MCF 10A (cell line): ENCODE measurements at regions not wholly inside any gene's neighbourhood (a gene's known extent, or its start where the extent isn't known, plus 50 kb on each side); places are given as distances from the start of the nearest gene placed in this dataset.
A peak's percentile ranks its signal among the peaks of the same experiment; 100 is the strongest.
"Not testable (repeated sequence)": the region's sequence is repeated elsewhere in the genome, so short reads cannot be mapped to it uniquely, and the experiment has no call there.

Experiments
- BruUV-seq: library from RNA; stranded (reverse); fragments of 400-500 nt; replicated peaks from 2 replicates; lab custom pipeline; 2021; lab: Mats Ljungman, UMichigan
- CTCF ChIA-PET: fragments of 300-600 bp; sonication (Branson Sonifier 250); formaldehyde crosslinking; extraction: SDS; loops from one replicate; lab custom pipeline; 2021; ENCODE audit warnings: antibody characterized with exemption, inconsistent platforms; lab: Yijun Ruan, JAX
- POLR2A ChIA-PET: fragments of 300-600, 350-650 bp; sonication (Branson Sonifier 250); formaldehyde crosslinking; extraction: SDS; loops from one replicate; lab custom pipeline; 2020; ENCODE audit warnings: antibody characterized with exemption, inconsistent platforms; lab: Yijun Ruan, JAX
- DNase-seq: peaks from one replicate; pipeline ENCODE4 v3.0.0-alpha.2; 2018; ENCODE audit not compliant: unreplicated experiment
- H3K27ac Mint-ChIP-seq: one replicate; pipeline ENCODE4 v1.8.0; 2022; ENCODE audit warnings: mild to moderate bottlenecking, low read depth, mixed read lengths; ENCODE audit not compliant: unreplicated experiment
- H3K27me3 Mint-ChIP-seq: one replicate; pipeline ENCODE4 v1.8.0; 2022; ENCODE audit warnings: mixed read lengths; ENCODE audit not compliant: insufficient read depth, unreplicated experiment
- H3K36me3 Mint-ChIP-seq: one replicate; pipeline ENCODE4 v1.8.0; 2022; ENCODE audit warnings: mild to moderate bottlenecking, moderate library complexity, mixed read lengths; ENCODE audit not compliant: insufficient read depth, unreplicated experiment
- H3K4me1 Mint-ChIP-seq: one replicate; pipeline ENCODE4 v1.8.0; 2022; ENCODE audit warnings: mixed read lengths; ENCODE audit not compliant: insufficient read depth, unreplicated experiment
- H3K4me3 Mint-ChIP-seq: one replicate; pipeline ENCODE4 v1.8.0; 2022; ENCODE audit warnings: mild to moderate bottlenecking, moderate library complexity, mixed read lengths; ENCODE audit not compliant: unreplicated experiment
- H3K9me3 Mint-ChIP-seq: one replicate; pipeline ENCODE4 v1.8.0; 2022; ENCODE audit warnings: mixed read lengths; ENCODE audit not compliant: unreplicated experiment
- CTCF ChIP-seq: fragments of 200-600 bp; IDR thresholded peaks from one replicate; pipeline ENCODE4 v1.8.0; 2022; ENCODE audit warnings: antibody characterized with exemption, mild to moderate bottlenecking; ENCODE audit not compliant: unreplicated experiment
- intact Hi-C: fragments of 100-400 bp; cut with micrococcal nuclease; formaldehyde crosslinking; loops from 2 replicates; pipeline ENCODE4 v1.14.1; 2022

GRCh38 chr22:49702068-49702397 lies 125.6 kb downstream of the BRD1 start:
- intact Hi-C loops = no loop called here
- Mint-ChIP-seq H3K9me3 (peaks cover 33% of the 10 kb centered on the region), H3K27me3 (no peaks in the 10 kb centered on the region), H3K4me1 (no peaks in the 10 kb centered on the region), H3K4me3 (no peak overlapping the region), H3K27ac (no peak overlapping the region), H3K36me3 (peaks cover 5% of the 10 kb centered on the region)
- CTCF ChIA-PET = no interaction called here
- BruUV-seq = no TSS peak
- POLR2A ChIA-PET = no interaction called here
- DNase-seq = no peak
- no peak for TF ChIP-seq CTCF

GRCh38 chr22:49701380-49702067 lies 126.1 kb downstream of the BRD1 start:
- Mint-ChIP-seq H3K9me3 (peaks cover 36% of the 10 kb centered on the region), H3K27me3 (no peaks in the 10 kb centered on the region), H3K4me1 (no peaks in the 10 kb centered on the region), H3K4me3 (no peak overlapping the region), H3K27ac (no peak overlapping the region), H3K36me3 (peaks cover 5% of the 10 kb centered on the region)
- no TSS peak for BruUV-seq
- peak; percentile 1 for DNase-seq
- ChIA-PET CTCF (interaction anchor here (0.6 kb wide), 2 partner anchors 60 to 145 kb away, joined by 3 read pairs; no protein-coding TSS in a partner anchor), POLR2A (no interaction called here)
- TF ChIP-seq CTCF = peak; percentile 45
- intact Hi-C loops = no loop called here

- H3K4me1 Mint-ChIP-seq = no peaks in the 10 kb centered on the region
- no peak overlapping the region for H3K27ac Mint-ChIP-seq
- no peak for TF ChIP-seq CTCF
- peaks cover 5% of the 10 kb centered on the region for H3K36me3 Mint-ChIP-seq
- ChIA-PET POLR2A (no interaction called here), CTCF (no interaction called here)
- no peak overlapping the region for H3K4me3 Mint-ChIP-seq
- no peak for DNase-seq
- BruUV-seq = no TSS peak
- H3K27me3 Mint-ChIP-seq = no peaks in the 10 kb centered on the region
- intact Hi-C loops = no loop called here
- H3K9me3 Mint-ChIP-seq = peaks cover 41% of the 10 kb centered on the region
Measured at GRCh38 chr22:49699928-49700498, 127.7 kb downstream of the BRD1 start.

- no TSS peak for BruUV-seq
- no peaks in the 10 kb centered on the region for H3K27me3 Mint-ChIP-seq
- ChIA-PET POLR2A (no interaction called here), CTCF (no interaction called here)
- no peak for DNase-seq
- no peak for TF ChIP-seq CTCF
- intact Hi-C loops = no loop called here
- no peak overlapping the region for H3K4me3 Mint-ChIP-seq
- no peaks in the 10 kb centered on the region for H3K4me1 Mint-ChIP-seq
- no peak overlapping the region for H3K27ac Mint-ChIP-seq
- peaks cover 41% of the 10 kb centered on the region for H3K9me3 Mint-ChIP-seq
- peaks cover 5% of the 10 kb centered on the region for H3K36me3 Mint-ChIP-seq
Measured at GRCh38 chr22:49699476-49699875, 128.2 kb downstream of the BRD1 start.

GRCh38 chr22:49698616-49699015 lies 129.1 kb downstream of the BRD1 start:
- H3K4me1 Mint-ChIP-seq, H3K36me3 Mint-ChIP-seq, H3K27me3 Mint-ChIP-seq, POLR2A ChIA-PET, BruUV-seq, H3K27ac Mint-ChIP-seq, CTCF ChIA-PET, H3K4me3 Mint-ChIP-seq, DNase-seq, intact Hi-C loops: not testable (repeated sequence)
- H3K9me3 Mint-ChIP-seq = peaks cover 41% of the 10 kb centered on the region
